NCI-H1694 (cell line): ENCODE measurements at regions not wholly inside any gene's neighbourhood (a gene's known extent, or its start where the extent isn't known, plus 50 kb on each side); places are given as distances from the start of the nearest gene placed in this dataset.

Source experiments
- DNase-seq: peaks from one replicate; lab custom pipeline; 2025; lab: John Stamatoyannopoulos, UW

GRCh38 chr12:115017346-115017745 lies 333.4 kb upstream of the TBX3 start:
- DNase-seq: no peak

- DNase-seq: no peak
These were observed 329.4 kb upstream of the TBX3 start for GRCh38 chr12:115013236-115013981.

- DNase-seq: no peak
These were observed 328.9 kb upstream of the TBX3 start for GRCh38 chr12:115012861-115013235.

- DNase-seq: no peak
These were observed 327.7 kb upstream of the TBX3 start for GRCh38 chr12:115011703-115012102.

GRCh38 chr12:115010324-115010995 lies 326.5 kb upstream of the TBX3 start:
- DNase-seq: no peak

- DNase-seq: no peak
These were observed 325.0 kb upstream of the TBX3 start for GRCh38 chr12:115008929-115009328.

- no peak for DNase-seq
These were observed 320.6 kb upstream of the TBX3 start for GRCh38 chr12:115004470-115005146.

- no peak for DNase-seq
These were observed 318.5 kb upstream of the TBX3 start for GRCh38 chr12:115002434-115002833.

GRCh38 chr12:115001571-115002180 lies 317.7 kb upstream of the TBX3 start:
- DNase-seq: no peak

GRCh38 chr12:115000038-115000437 lies 316.1 kb upstream of the TBX3 start:
- no peak for DNase-seq

GRCh38 chr12:114998750-114999128 lies 314.8 kb upstream of the TBX3 start:
- DNase-seq: no peak

- DNase-seq: no peak
These were observed 314.3 kb upstream of the TBX3 start for GRCh38 chr12:114998118-114998749.

- DNase-seq: no peak
These were observed 312.4 kb upstream of the TBX3 start for GRCh38 chr12:114996382-114996781.

GRCh38 chr12:114995891-114996290 lies 311.9 kb upstream of the TBX3 start:
- no peak for DNase-seq

GRCh38 chr12:114993165-114993564 lies 309.2 kb upstream of the TBX3 start:
- no peak for DNase-seq

- no peak for DNase-seq
These were observed 308.5 kb upstream of the TBX3 start for GRCh38 chr12:114992443-114992842.

- DNase-seq: no peak
These were observed 306.4 kb upstream of the TBX3 start for GRCh38 chr12:114990381-114990780.

GRCh38 chr12:114986849-114987248 lies 302.9 kb upstream of the TBX3 start:
- DNase-seq: no peak

GRCh38 chr12:114986178-114986714 lies 302.3 kb upstream of the TBX3 start:
- DNase-seq: no peak

GRCh38 chr12:114984634-114985061 lies 300.7 kb upstream of the TBX3 start:
- DNase-seq: no peak

GRCh38 chr12:114982760-114983159 lies 298.8 kb upstream of the TBX3 start:
- no peak for DNase-seq

- no peak for DNase-seq
These were observed 297.1 kb upstream of the TBX3 start for GRCh38 chr12:114981036-114981435.
